Epithelial cell of esophagus (primary cell): ENCODE measurements at regions not wholly inside any gene's neighbourhood (a gene's known extent, or its start where the extent isn't known, plus 50 kb on each side); places are given as distances from the start of the nearest gene placed in this dataset.

Source experiments
- DNase-seq: peaks from one replicate; pipeline ENCODE4 v3.0.0; 2010; ENCODE audit warnings: low read depth
- H3K4me3 ChIP-seq: 2 replicates; pipeline ENCODE4 v1.5.1; 2011; ENCODE audit warnings: mild to moderate bottlenecking, low read length, control low read depth
- TF ChIP-seq, protein P1 (sequence below): IDR thresholded peaks from 2 replicates; pipeline ENCODE4 v1.5.1; 2011; ENCODE audit warnings: low read depth, mild to moderate bottlenecking, low read length, control low read depth, inconsistent platforms; ENCODE audit not compliant: insufficient read depth; ENCODE audit errors: missing control alignments

DNA sequence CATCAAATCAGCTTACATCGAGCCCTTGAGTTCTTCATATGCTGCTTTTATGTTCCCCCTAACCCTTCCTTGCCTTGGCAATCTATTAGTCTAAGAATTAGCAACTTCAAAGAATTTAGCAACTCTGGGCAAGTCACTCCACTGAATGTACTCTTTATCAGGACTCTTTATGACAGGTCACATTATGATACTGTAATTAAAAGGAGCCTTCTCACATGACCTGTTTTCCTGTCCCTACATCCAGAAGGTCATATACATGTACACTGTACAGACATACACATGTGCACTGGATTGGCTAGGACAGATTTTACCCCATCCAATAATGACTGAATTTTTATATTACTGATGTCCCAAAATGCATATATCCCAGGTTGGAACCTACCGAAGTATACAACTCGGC, 463.1 kb downstream of the SHQ1 start:
- TF ChIP-seq, protein P1, sequence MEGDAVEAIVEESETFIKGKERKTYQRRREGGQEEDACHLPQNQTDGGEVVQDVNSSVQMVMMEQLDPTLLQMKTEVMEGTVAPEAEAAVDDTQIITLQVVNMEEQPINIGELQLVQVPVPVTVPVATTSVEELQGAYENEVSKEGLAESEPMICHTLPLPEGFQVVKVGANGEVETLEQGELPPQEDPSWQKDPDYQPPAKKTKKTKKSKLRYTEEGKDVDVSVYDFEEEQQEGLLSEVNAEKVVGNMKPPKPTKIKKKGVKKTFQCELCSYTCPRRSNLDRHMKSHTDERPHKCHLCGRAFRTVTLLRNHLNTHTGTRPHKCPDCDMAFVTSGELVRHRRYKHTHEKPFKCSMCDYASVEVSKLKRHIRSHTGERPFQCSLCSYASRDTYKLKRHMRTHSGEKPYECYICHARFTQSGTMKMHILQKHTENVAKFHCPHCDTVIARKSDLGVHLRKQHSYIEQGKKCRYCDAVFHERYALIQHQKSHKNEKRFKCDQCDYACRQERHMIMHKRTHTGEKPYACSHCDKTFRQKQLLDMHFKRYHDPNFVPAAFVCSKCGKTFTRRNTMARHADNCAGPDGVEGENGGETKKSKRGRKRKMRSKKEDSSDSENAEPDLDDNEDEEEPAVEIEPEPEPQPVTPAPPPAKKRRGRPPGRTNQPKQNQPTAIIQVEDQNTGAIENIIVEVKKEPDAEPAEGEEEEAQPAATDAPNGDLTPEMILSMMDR = no peak
- H3K4me3 ChIP-seq = no peak overlapping the region
- DNase-seq = no peak

DNA sequence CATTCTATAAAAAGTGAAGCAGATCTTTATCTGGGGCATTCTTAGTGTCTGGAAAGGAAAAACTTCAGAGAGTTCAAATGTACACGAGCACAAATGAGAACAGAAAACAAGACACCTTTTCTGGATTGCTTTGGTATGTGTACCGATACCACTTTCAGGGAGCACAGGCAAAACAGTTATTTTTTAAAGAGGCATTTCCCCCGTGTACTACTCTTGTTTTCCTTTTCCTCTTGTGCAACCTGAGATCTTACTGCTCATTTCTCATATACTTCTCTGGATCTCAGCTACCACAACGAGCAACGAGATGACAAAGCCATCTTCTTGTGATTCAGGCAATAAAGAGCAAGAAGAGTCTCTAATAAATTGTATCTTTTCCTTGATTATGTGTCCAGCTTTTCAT, 463.6 kb downstream of the SHQ1 start:
- H3K4me3 ChIP-seq = no peak overlapping the region
- DNase-seq = peak; percentile 10
- TF ChIP-seq, protein P1 = no peak

DNA sequence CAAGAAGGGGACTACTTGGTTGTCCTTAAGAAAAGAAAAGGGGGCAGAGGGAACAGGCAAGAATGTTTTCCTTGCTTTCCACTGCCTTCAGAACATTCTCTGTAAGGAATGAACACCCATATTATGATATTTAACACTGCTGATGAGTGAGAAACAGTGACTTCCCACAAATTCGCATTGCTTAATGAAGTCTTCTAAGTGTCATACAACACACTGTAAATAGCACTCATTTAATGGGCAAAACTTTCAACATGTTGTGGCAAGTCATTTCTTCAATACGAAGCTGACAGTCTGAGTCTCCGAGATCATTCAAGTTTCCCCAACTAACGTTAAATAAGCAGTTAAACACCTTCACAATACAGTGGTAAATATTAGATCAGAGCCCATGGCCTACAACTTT, 464.4 kb downstream of the SHQ1 start:
- no peak overlapping the region for H3K4me3 ChIP-seq
- peak; percentile 84 for DNase-seq
- TF ChIP-seq, protein P1 = no peak

DNA sequence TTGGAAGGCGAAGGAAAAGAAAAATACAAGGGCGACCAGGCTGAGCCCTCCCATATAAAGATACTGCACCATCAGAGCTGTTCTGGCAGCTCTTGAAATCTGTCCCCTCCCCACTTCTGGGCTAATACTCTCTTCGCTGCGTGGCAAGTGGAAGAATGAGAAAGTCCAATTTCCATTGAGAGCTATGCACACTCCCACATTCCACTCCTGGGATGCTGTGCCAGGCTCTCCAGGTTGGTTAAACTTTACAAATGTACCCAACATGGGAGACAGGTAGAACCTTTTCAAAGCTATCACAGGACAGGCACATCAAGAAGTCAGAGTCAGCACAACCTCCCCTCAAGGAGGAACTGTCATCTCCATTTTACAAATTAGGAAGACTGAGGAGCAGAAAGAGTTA, 465.0 kb downstream of the SHQ1 start:
- TF ChIP-seq, protein P1 = no peak
- no peak for DNase-seq
- no peak overlapping the region for H3K4me3 ChIP-seq

DNA sequence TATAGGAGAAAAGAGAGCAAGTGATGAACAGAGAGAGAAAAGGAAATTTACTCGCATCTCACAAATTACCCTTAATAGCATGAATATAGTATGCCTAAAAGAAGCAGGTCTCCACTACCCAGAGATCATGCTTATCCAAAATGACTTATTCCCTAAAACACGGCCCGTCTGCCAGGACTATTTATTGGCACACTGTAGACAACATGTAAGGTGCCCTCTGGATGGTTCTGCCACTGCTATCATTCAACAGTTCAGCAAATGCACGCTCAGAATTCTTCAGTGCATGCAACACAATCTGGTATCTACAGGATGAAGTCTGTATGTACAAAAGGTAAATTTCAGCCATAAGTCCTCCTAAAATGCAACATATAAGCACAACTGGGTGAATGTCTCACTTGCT, 465.8 kb downstream of the SHQ1 start:
- no peak overlapping the region for H3K4me3 ChIP-seq
- TF ChIP-seq, protein P1 = no peak
- DNase-seq = no peak

DNA sequence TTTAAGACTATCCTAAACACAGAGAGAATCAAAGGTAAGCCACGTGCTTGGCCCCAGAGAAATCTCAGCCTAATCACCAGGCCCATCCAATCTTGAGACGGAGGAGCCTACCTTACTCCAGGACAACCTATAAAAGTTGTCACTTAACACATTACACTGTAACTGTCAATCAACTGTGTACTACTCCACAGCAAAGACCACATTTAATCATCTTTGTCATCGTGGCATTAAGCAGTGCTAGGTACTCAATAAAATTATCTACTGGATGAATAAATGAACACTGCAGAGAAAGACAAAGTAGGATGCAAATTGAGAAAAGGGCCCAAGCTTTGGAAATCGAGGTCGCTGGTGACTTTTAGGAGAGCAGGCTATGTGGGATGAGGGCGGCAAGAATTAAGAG, 466.7 kb downstream of the SHQ1 start:
- H3K4me3 ChIP-seq = no peak overlapping the region
- TF ChIP-seq, protein P1 = no peak

DNA sequence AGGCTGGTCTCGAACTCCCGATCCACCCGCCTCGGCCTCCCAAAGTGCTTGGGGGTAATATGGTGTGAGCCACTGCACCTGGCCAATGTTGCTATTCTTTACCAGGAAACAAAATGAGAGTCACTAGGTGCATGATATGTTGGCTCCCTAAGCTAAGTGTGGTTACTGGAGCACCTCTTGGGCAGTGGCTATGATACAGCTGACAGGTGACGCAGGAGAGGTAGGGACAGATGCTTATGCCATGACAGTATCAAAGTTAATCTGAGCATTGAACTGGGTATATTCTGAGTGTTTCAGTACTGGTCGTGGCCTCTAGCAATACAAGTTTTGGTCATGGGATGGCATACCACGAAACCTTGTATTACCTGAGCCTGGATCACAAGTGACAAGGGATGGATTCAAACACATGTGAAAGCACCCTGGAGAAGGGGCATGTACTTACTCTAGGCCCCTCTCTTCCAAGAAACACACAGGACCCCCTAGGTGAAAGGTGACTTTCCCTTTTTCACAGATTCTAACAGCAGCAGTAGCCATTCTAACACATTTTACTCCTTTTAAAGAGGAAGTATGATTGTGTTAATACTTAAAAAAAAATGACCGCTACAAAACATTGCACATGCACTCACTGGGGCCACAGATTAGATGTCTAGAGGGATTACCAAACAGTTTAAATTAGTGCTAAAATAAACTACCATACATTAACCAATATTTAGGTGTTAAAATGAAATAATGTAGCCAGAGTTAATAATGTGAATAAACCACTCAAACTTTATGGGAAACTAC, 467.3 kb downstream of the SHQ1 start:
- TF ChIP-seq, protein P1 = no peak
- DNase-seq = no peak
- H3K4me3 ChIP-seq = no peak overlapping the region

More for the DNA sequence above, 466.7 kb downstream of the SHQ1 start:
- no peak for DNase-seq
